ENCODE measurements at regions not wholly inside any gene's neighbourhood (a gene's known extent, or its start where the extent isn't known, plus 50 kb on each side); places are given as distances from the start of the nearest gene placed in this dataset.
"Not testable (repeated sequence)": the region's sequence is repeated elsewhere in the genome, so short reads cannot be mapped to it uniquely, and the experiment has no call there.

GRCh38 chr7:138220321-138220720, 144.1 kb downstream of the AKR1D1 start:
- DNase-seq (ENCODE audit: low spot score) = not testable (repeated sequence)

- DNase-seq (ENCODE audit: low spot score) = not testable (repeated sequence)
These were observed 145.1 kb downstream of the AKR1D1 start for GRCh38 chr7:138221388-138221787.

GRCh38 chr7:138223402-138223879, 147.2 kb downstream of the AKR1D1 start:
- DNase-seq (ENCODE audit: low spot score) = no peak

GRCh38 chr7:138226001-138226476, 149.8 kb downstream of the AKR1D1 start:
- no peak for DNase-seq (ENCODE audit: low spot score)

- DNase-seq (ENCODE audit: low spot score) = no peak
These were observed 150.6 kb downstream of the AKR1D1 start for GRCh38 chr7:138226745-138227279.

GRCh38 chr7:138228119-138228518, 151.9 kb downstream of the AKR1D1 start:
- DNase-seq (ENCODE audit: low spot score) = no peak

GRCh38 chr7:138228769-138229168, 152.5 kb downstream of the AKR1D1 start:
- DNase-seq (ENCODE audit: low spot score) = no peak

GRCh38 chr7:138233189-138233588, 156.9 kb downstream of the AKR1D1 start:
- no peak for DNase-seq (ENCODE audit: low spot score)

GRCh38 chr7:138235207-138235606, 158.9 kb downstream of the AKR1D1 start:
- no peak for DNase-seq (ENCODE audit: low spot score)

- no peak for DNase-seq (ENCODE audit: low spot score)
These were observed 161.7 kb downstream of the AKR1D1 start for GRCh38 chr7:138237995-138238394.

GRCh38 chr7:138238734-138239659, 162.7 kb downstream of the AKR1D1 start:
- no peak for DNase-seq (ENCODE audit: low spot score)

GRCh38 chr7:138243430-138243829, 167.2 kb downstream of the AKR1D1 start:
- DNase-seq (ENCODE audit: low spot score) = peak; percentile 76

- DNase-seq (ENCODE audit: low spot score) = no peak
These were observed 167.6 kb downstream of the AKR1D1 start for GRCh38 chr7:138243836-138244235.

GRCh38 chr7:138244606-138245005, 168.3 kb downstream of the AKR1D1 start:
- DNase-seq (ENCODE audit: low spot score) = no peak

- DNase-seq (ENCODE audit: low spot score) = no peak
These were observed 169.0 kb downstream of the AKR1D1 start for GRCh38 chr7:138245216-138245615.

GRCh38 chr7:138245682-138246081, 169.4 kb downstream of the AKR1D1 start:
- DNase-seq (ENCODE audit: low spot score) = no peak

- no peak for DNase-seq (ENCODE audit: low spot score)
These were observed 170.2 kb downstream of the AKR1D1 start for GRCh38 chr7:138246428-138246827.

GRCh38 chr7:138247081-138247480, 170.8 kb downstream of the AKR1D1 start:
- no peak for DNase-seq (ENCODE audit: low spot score)

- DNase-seq (ENCODE audit: low spot score) = no peak
These were observed 171.5 kb downstream of the AKR1D1 start for GRCh38 chr7:138247568-138248333.

- DNase-seq (ENCODE audit: low spot score) = no peak
These were observed 172.3 kb downstream of the AKR1D1 start for GRCh38 chr7:138248609-138249008.

- DNase-seq (ENCODE audit: low spot score) = no peak
These were observed 173.7 kb downstream of the AKR1D1 start for GRCh38 chr7:138249975-138250374.

GRCh38 chr7:138252666-138253065, 176.4 kb downstream of the AKR1D1 start:
- not testable (repeated sequence) for DNase-seq (ENCODE audit: low spot score)
